GM23338 (cell line): ENCODE measurements at regions not wholly inside any gene's neighbourhood (a gene's known extent, or its start where the extent isn't known, plus 50 kb on each side); places are given as distances from the start of the nearest gene placed in this dataset.

Experiments
- CREB1 ChIP-seq: fragments of 250-450 bp; sonication (Bioruptor Pico); IDR thresholded peaks from 2 replicates; pipeline ENCODE4 v1.5.0; 2020; ENCODE audit warnings: low read depth, mild to moderate bottlenecking, moderate library complexity
- CTCF ChIP-seq, 2 experiments: fragments of 200-600 bp in 1 of 2; sonication (generic) in 1 of 2; conservative IDR thresholded peaks; 2 replicates each; pipeline versions ENCODE4 v1.5.1 to v1.6.1; 2016 to 2017; ENCODE audit warnings: antibody characterized with exemption in 2 of 2, low read depth in 2 of 2, mild to moderate bottlenecking in 2 of 2, moderate library complexity in 1 of 2
- EZH2 ChIP-seq: fragments of 200-600 bp; sonication (generic); IDR thresholded peaks from one replicate; pipeline ENCODE4 v1.8.0; 2017; ENCODE audit warnings: antibody characterized with exemption, mild to moderate bottlenecking, low read depth; ENCODE audit not compliant: unreplicated experiment
- EZH2phosphoT487 ChIP-seq: fragments of 200-600 bp; sonication (generic); IDR thresholded peaks from one replicate; pipeline ENCODE4 v1.8.1; 2018; ENCODE audit warnings: antibody characterized with exemption; ENCODE audit not compliant: unreplicated experiment
- JUNB ChIP-seq: IDR thresholded peaks from one replicate; pipeline ENCODE4 v1.6.1; 2016; ENCODE audit warnings: antibody characterized with exemption; ENCODE audit not compliant: unreplicated experiment
- NANOG ChIP-seq: IDR thresholded peaks from 2 replicates; pipeline ENCODE4 v1.6.1; 2016; ENCODE audit warnings: antibody characterized with exemption, borderline replicate concordance
- POLR2AphosphoS5 ChIP-seq: IDR thresholded peaks from 2 replicates; pipeline ENCODE4 v1.6.1; 2016; ENCODE audit warnings: antibody characterized with exemption, low read depth
- REST ChIP-seq: IDR thresholded peaks from one replicate; pipeline ENCODE4 v1.6.1; 2018; ENCODE audit warnings: antibody characterized with exemption; ENCODE audit not compliant: unreplicated experiment
- STAT1 ChIP-seq: IDR thresholded peaks from one replicate; pipeline ENCODE4 v1.6.1; 2016; ENCODE audit warnings: antibody characterized with exemption; ENCODE audit not compliant: unreplicated experiment
- ZNF114 ChIP-seq: fragments of 250-450 bp; sonication (Bioruptor Pico); IDR thresholded peaks from 2 replicates; pipeline ENCODE4 v1.5.0; 2020; ENCODE audit warnings: mild to moderate bottlenecking, moderate library complexity
- ZNF331 ChIP-seq: fragments of 250-450 bp; sonication (Bioruptor Pico); IDR thresholded peaks from 2 replicates; pipeline ENCODE4 v1.5.0; 2020; ENCODE audit warnings: low read depth, mild to moderate bottlenecking, moderate library complexity
- TF ChIP-seq, protein P1 (sequence below): IDR thresholded peaks from 2 replicates; pipeline ENCODE4 v1.6.1; 2016; ENCODE audit warnings: antibody characterized with exemption

- TF ChIP-seq POLR2AphosphoS5 (no peak), CTCF (conservative IDR thresholded peaks at IDR 0.05; ENCODE audit: low read depth in 2 of 2) (no peak), EZH2 (no peak), REST (no peak), EZH2phosphoT487 (no peak), CREB1 (CRISPR knock-in tag) (no peak), JUNB (no peak), ZNF331 (no peak), NANOG (no peak), ZNF114 (CRISPR knock-in tag) (no peak), STAT1 (no peak)
- TF ChIP-seq, protein P1, sequence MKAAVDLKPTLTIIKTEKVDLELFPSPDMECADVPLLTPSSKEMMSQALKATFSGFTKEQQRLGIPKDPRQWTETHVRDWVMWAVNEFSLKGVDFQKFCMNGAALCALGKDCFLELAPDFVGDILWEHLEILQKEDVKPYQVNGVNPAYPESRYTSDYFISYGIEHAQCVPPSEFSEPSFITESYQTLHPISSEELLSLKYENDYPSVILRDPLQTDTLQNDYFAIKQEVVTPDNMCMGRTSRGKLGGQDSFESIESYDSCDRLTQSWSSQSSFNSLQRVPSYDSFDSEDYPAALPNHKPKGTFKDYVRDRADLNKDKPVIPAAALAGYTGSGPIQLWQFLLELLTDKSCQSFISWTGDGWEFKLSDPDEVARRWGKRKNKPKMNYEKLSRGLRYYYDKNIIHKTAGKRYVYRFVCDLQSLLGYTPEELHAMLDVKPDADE: no peak
These were observed 300.4 kb upstream of the ROPN1 start for GRCh38 chr3:124292329-124292728.
